IMR-90 (cell line): ENCODE measurements at regions not wholly inside any gene's neighbourhood (a gene's known extent, or its start where the extent isn't known, plus 50 kb on each side); places are given as distances from the start of the nearest gene placed in this dataset.

Experiments
- CHD1 ChIP-seq: IDR thresholded peaks from 2 replicates; pipeline ENCODE4 v1.6.1; 2012; ENCODE audit warnings: low read depth, low read length, improper control_type of control experiment
- MXI1 ChIP-seq: IDR thresholded peaks from 2 replicates; pipeline ENCODE4 v1.6.1; 2012; ENCODE audit warnings: low read depth, mild to moderate bottlenecking, low read length, moderate library complexity, borderline replicate concordance
- POLR2A ChIP-seq: IDR thresholded peaks from 2 replicates; pipeline ENCODE4 v1.6.1; 2012; ENCODE audit warnings: mild to moderate bottlenecking, low read depth, low read length
- RAD21 ChIP-seq: IDR thresholded peaks from 2 replicates; pipeline ENCODE4 v1.6.1; 2012; ENCODE audit warnings: low read length, improper control_type of control experiment
- TF ChIP-seq, protein P1 (sequence below): conservative IDR thresholded peaks from 2 replicates; pipeline ENCODE4 v1.5.1; 2012; ENCODE audit warnings: mild to moderate bottlenecking, low read depth, low read length, improper control_type of control experiment

DNA sequence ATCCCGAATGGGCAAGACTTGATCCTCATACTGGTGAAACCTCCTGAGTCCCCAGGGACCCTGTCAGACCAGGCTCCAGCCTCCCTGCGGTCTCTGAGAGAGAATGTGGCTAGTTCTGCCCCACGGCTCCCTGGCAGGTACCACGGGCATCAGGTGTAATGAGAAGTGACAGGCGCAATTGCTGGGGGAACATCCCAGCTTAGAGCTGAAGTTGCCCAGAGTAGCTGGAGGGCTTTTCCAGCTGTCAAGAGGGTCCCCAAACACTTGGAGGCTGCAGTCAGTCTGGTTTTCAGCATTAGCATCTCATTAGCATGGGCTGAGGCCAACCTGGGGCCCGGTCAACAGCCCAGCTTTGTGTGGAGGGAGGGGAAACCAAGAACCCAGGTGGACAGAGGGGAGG is 100.0 kb upstream of the TMEM132E start:
- TF ChIP-seq, protein P1, sequence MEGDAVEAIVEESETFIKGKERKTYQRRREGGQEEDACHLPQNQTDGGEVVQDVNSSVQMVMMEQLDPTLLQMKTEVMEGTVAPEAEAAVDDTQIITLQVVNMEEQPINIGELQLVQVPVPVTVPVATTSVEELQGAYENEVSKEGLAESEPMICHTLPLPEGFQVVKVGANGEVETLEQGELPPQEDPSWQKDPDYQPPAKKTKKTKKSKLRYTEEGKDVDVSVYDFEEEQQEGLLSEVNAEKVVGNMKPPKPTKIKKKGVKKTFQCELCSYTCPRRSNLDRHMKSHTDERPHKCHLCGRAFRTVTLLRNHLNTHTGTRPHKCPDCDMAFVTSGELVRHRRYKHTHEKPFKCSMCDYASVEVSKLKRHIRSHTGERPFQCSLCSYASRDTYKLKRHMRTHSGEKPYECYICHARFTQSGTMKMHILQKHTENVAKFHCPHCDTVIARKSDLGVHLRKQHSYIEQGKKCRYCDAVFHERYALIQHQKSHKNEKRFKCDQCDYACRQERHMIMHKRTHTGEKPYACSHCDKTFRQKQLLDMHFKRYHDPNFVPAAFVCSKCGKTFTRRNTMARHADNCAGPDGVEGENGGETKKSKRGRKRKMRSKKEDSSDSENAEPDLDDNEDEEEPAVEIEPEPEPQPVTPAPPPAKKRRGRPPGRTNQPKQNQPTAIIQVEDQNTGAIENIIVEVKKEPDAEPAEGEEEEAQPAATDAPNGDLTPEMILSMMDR, result no peak
- no peak for TF ChIP-seq POLR2A
- TF ChIP-seq MXI1, result no peak
- no peak for TF ChIP-seq RAD21
- TF ChIP-seq CHD1, result no peak
